CD4-positive, alpha-beta T cell (primary cell): ENCODE measurements at regions not wholly inside any gene's neighbourhood (a gene's known extent, or its start where the extent isn't known, plus 50 kb on each side); places are given as distances from the start of the nearest gene placed in this dataset.

Experiments used
- ATAC-seq: fragments of 200-7000 bp; cut with Tn5 transposase; one replicate; pipeline ENCODE4 v1.10.0; 2022; ENCODE audit warnings: mild to moderate bottlenecking; ENCODE audit not compliant: poor library complexity
- CTCF ChIA-PET: fragments of 350-600 bp; sonication (Branson Sonifier 250); formaldehyde crosslinking; loops from one replicate; lab custom pipeline; 2021; ENCODE audit warnings: antibody characterized with exemption, inconsistent platforms; lab: Charles Lee
- POLR2A ChIA-PET: fragments of 350-600 bp; sonication (Branson Sonifier 250); formaldehyde crosslinking; loops from one replicate; lab custom pipeline; 2021; ENCODE audit warnings: antibody characterized with exemption, inconsistent platforms; lab: Charles Lee
- DNase-seq, 14 experiments: peaks; one replicate each; pipeline ENCODE4 v3.0.0-alpha.2; 2013 to 2020; ENCODE audit warnings: mixed read lengths in 2 of 14
- H3K27ac ChIP-seq, 2 donors: one replicate each; pipeline versions ENCODE4 v1.5.1 to v1.7.0; 2013; ENCODE audit warnings: low read length in 2 of 2, low read depth in 1 of 2, mild to moderate bottlenecking in 1 of 2
- H3K27me3 ChIP-seq, 2 experiments: 1 replicate in 1 of 2; 2 replicates in 1 of 2; pipeline versions ENCODE4 v1.6.1 to v1.7.0; 2013; ENCODE audit warnings: low read length in 2 of 2, control low read depth in 1 of 2, mild to moderate bottlenecking in 1 of 2, moderate library complexity in 1 of 2; ENCODE audit not compliant: insufficient read depth in 2 of 2, control insufficient read depth in 1 of 2
- H3K36me3 ChIP-seq: one replicate; pipeline ENCODE4 v1.6.1; 2013; ENCODE audit warnings: low read length, control low read depth; ENCODE audit not compliant: insufficient read depth
- H3K4me1 ChIP-seq: one replicate; pipeline ENCODE4 v1.6.1; 2013; ENCODE audit warnings: low read length, control low read depth; ENCODE audit not compliant: insufficient read depth
- H3K4me3 ChIP-seq: one replicate; pipeline ENCODE4 v1.5.1; 2013; ENCODE audit warnings: mild to moderate bottlenecking, low read length, moderate library complexity
- H3K9me3 ChIP-seq, 2 experiments: 1 replicate in 1 of 2; 2 replicates in 1 of 2; pipeline versions ENCODE4 v1.6.1 to v1.7.0; 2013; ENCODE audit warnings: low read length in 2 of 2, mild to moderate bottlenecking in 2 of 2, control low read depth in 1 of 2, moderate library complexity in 1 of 2; ENCODE audit not compliant: control insufficient read depth in 1 of 2, insufficient read depth in 1 of 2
- H3K27ac Mint-ChIP-seq: one replicate; pipeline ENCODE4 v1.8.0; 2020; ENCODE audit warnings: mixed read lengths
- H3K27me3 Mint-ChIP-seq: one replicate; pipeline ENCODE4 v1.8.0; 2021; ENCODE audit warnings: mixed read lengths
- H3K36me3 Mint-ChIP-seq: one replicate; pipeline ENCODE4 v1.8.0; 2021; ENCODE audit warnings: low read depth, mixed read lengths
- H3K4me1 Mint-ChIP-seq: one replicate; pipeline ENCODE4 v1.8.0; 2021; ENCODE audit warnings: low read depth, mixed read lengths
- H3K4me3 Mint-ChIP-seq: one replicate; pipeline ENCODE4 v1.8.0; 2020; ENCODE audit warnings: mild to moderate bottlenecking, mixed read lengths
- H3K9me3 Mint-ChIP-seq: one replicate; pipeline ENCODE4 v1.8.0; 2020; ENCODE audit warnings: mixed read lengths
- intact Hi-C, 2 experiments: fragments of 100-400 bp; cut with DNase I in 1 of 2; cut with micrococcal nuclease in 1 of 2; formaldehyde crosslinking; loops; one replicate each; pipeline versions ENCODE4 v1.15.1 to v1.9.0; 2023 to 2025; cut with DNase I, micrococcal nuclease
- TF ChIP-seq, protein P1 (sequence below): fragments of 200-600 bp; IDR thresholded peaks from one replicate; pipeline ENCODE4 v1.8.0; 2022; ENCODE audit warnings: antibody characterized with exemption, mild to moderate bottlenecking

GRCh38 chr3:102053375-102053989 is 204.2 kb downstream of the NFKBIZ start:
- H3K4me1 ChIP-seq, result peaks cover 15% of the 10 kb centered on the region
- no peak overlapping the region for H3K4me3 ChIP-seq
- no peak for DNase-seq
- H3K27ac Mint-ChIP-seq, result no peak overlapping the region
- no peaks in the 10 kb centered on the region for H3K27me3 ChIP-seq
- peaks cover 10% of the 10 kb centered on the region for H3K9me3 Mint-ChIP-seq
- POLR2A ChIA-PET, result no interaction called here
- TF ChIP-seq, protein P1, sequence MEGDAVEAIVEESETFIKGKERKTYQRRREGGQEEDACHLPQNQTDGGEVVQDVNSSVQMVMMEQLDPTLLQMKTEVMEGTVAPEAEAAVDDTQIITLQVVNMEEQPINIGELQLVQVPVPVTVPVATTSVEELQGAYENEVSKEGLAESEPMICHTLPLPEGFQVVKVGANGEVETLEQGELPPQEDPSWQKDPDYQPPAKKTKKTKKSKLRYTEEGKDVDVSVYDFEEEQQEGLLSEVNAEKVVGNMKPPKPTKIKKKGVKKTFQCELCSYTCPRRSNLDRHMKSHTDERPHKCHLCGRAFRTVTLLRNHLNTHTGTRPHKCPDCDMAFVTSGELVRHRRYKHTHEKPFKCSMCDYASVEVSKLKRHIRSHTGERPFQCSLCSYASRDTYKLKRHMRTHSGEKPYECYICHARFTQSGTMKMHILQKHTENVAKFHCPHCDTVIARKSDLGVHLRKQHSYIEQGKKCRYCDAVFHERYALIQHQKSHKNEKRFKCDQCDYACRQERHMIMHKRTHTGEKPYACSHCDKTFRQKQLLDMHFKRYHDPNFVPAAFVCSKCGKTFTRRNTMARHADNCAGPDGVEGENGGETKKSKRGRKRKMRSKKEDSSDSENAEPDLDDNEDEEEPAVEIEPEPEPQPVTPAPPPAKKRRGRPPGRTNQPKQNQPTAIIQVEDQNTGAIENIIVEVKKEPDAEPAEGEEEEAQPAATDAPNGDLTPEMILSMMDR, result no peak
- intact Hi-C loops, result no loop called here
- CTCF ChIA-PET, result interaction anchor here (0.9 kb wide), 1 partner anchor 30 kb away, joined by 3 read pairs; no protein-coding TSS in a partner anchor
- ATAC-seq, result no peak
- no peaks in the 10 kb centered on the region for H3K27me3 Mint-ChIP-seq
- H3K36me3 ChIP-seq, result no peaks in the 10 kb centered on the region
- H3K4me1 Mint-ChIP-seq, result peaks cover 26% of the 10 kb centered on the region
- no peak overlapping the region for H3K27ac ChIP-seq
- no peaks in the 10 kb centered on the region for H3K36me3 Mint-ChIP-seq
- H3K9me3 ChIP-seq, result no peaks in the 10 kb centered on the region
- H3K4me3 Mint-ChIP-seq, result no peak overlapping the region

GRCh38 chr3:102054543-102055080 is 205.3 kb downstream of the NFKBIZ start:
- no peaks in the 10 kb centered on the region for H3K36me3 ChIP-seq
- ATAC-seq, result no peak
- H3K27me3 Mint-ChIP-seq, result no peaks in the 10 kb centered on the region
- POLR2A ChIA-PET, result no interaction called here
- H3K4me1 Mint-ChIP-seq, result peaks cover 37% of the 10 kb centered on the region
- H3K27me3 ChIP-seq, result no peaks in the 10 kb centered on the region
- no peak overlapping the region for H3K4me3 ChIP-seq
- H3K36me3 Mint-ChIP-seq, result no peaks in the 10 kb centered on the region
- TF ChIP-seq, protein P1, result no peak
- no peak for DNase-seq
- peaks cover 27% of the 10 kb centered on the region for H3K4me1 ChIP-seq
- no peaks in the 10 kb centered on the region for H3K9me3 ChIP-seq
- intact Hi-C loops, result loop anchor here in 1 of 2 experiments (5.0 kb wide), 1 partner anchor 117 kb away; no protein-coding TSS in a partner anchor
- peaks cover 7% of the 10 kb centered on the region for H3K9me3 Mint-ChIP-seq
- no peak overlapping the region for H3K27ac ChIP-seq
- CTCF ChIA-PET, result interaction anchor here (0.9 kb wide), 1 partner anchor 29 kb away, joined by 3 read pairs; no protein-coding TSS in a partner anchor
- H3K4me3 Mint-ChIP-seq, result no peak overlapping the region
- no peak overlapping the region for H3K27ac Mint-ChIP-seq

DNA sequence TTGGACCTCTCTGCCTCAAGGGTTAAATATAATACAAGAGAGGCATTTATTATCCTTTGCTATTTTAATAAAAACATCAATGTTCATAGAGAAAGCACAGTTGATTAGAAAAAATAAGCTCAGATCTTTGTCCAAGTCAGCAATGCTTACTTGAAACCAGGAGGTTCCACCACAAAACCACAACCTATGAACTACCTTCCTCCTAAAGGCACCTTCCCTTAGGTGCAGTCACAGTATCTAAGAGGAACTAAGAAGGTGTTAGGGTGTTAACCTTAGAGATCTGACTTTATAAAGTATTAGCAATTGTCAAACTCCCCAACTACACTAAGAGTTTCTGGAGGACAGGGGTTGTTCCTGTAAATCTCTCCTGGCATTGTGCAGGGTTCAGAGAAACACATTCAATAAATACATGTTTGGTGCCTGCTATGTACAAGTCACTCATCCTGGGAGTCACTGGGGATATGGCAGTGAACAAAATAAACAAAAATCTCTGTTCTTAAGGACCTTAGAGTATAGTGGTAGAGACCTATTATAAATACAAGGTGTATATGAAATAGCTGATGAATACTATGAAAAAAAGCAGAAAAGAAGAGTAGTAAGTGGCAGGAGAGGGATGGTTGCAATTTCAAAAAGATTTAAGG is 208.6 kb downstream of the NFKBIZ start:
- Mint-ChIP-seq H3K9me3 (no peaks in the 10 kb centered on the region), H3K27me3 (no peaks in the 10 kb centered on the region), H3K4me3 (peak overlapping the region; percentile 12), H3K36me3 (no peaks in the 10 kb centered on the region), H3K4me1 (peaks cover 40% of the 10 kb centered on the region), H3K27ac (peak overlapping the region; percentile 69)
- TF ChIP-seq, protein P1, result no peak
- DNase-seq, result peak in 6 of 14 experiments; percentile 9 to 88 (median 51)
- Histone ChIP-seq H3K4me3 (no peak overlapping the region), H3K4me1 (peaks cover 32% of the 10 kb centered on the region), H3K9me3 (no peaks in the 10 kb centered on the region), H3K27me3 (no peaks in the 10 kb centered on the region), H3K36me3 (no peaks in the 10 kb centered on the region), H3K27ac (peak overlapping the region in 1 of 2 donors; percentile 12)
- POLR2A ChIA-PET, result interaction anchor here (0.6 to 1.1 kb wide), 8 partner anchors 11 to 233 kb away, joined by 3 to 8 read pairs (median 3); partner anchors contain the start of gene NFKBIZ
- ATAC-seq, result peak; percentile 98
- CTCF ChIA-PET, result interaction anchor here (0.6 kb wide), 1 partner anchor 43 kb away, joined by 3 read pairs; no protein-coding TSS in a partner anchor
- intact Hi-C loops, result loop anchor here in 1 of 2 experiments (1.0 to 5.0 kb wide), 2 partner anchors 56 to 121 kb away; no protein-coding TSS in a partner anchor
